ENCODE measurements at regions not wholly inside any gene's neighbourhood (a gene's known extent, or its start where the extent isn't known, plus 50 kb on each side); places are given as distances from the start of the nearest gene placed in this dataset.

- TF ChIP-seq RARB (CRISPR knock-in tag; IDR thresholded peaks at IDR 0.05) = no peak
- no peak for TF ChIP-seq ZFP3 (CRISPR knock-in tag; IDR thresholded peaks at IDR 0.05)
- no peak for TF ChIP-seq SNAI2 (CRISPR knock-in tag; IDR thresholded peaks at IDR 0.05)
- no peak for TF ChIP-seq ESRRG (CRISPR knock-in tag; IDR thresholded peaks at IDR 0.05)
- TF ChIP-seq, protein P1, sequence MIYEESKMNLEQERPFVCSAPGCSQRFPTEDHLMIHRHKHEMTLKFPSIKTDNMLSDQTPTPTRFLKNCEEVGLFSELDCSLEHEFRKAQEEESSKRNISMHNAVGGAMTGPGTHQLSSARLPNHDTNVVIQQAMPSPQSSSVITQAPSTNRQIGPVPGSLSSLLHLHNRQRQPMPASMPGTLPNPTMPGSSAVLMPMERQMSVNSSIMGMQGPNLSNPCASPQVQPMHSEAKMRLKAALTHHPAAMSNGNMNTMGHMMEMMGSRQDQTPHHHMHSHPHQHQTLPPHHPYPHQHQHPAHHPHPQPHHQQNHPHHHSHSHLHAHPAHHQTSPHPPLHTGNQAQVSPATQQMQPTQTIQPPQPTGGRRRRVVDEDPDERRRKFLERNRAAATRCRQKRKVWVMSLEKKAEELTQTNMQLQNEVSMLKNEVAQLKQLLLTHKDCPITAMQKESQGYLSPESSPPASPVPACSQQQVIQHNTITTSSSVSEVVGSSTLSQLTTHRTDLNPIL (CRISPR knock-in tag; IDR thresholded peaks at IDR 0.05; ENCODE audit: low read depth) = no peak
- no peak for TF ChIP-seq BACH2 (CRISPR knock-in tag; IDR thresholded peaks at IDR 0.05; ENCODE audit: borderline replicate concordance)
- TF ChIP-seq ARNTL (CRISPR knock-in tag; IDR thresholded peaks at IDR 0.05; ENCODE audit: borderline replicate concordance, low read depth) = no peak
- TF ChIP-seq ZFP30 (CRISPR knock-in tag; IDR thresholded peaks at IDR 0.05) = no peak
- no peak for TF ChIP-seq TOX (CRISPR knock-in tag; IDR thresholded peaks at IDR 0.05; ENCODE audit: borderline replicate concordance)
- TF ChIP-seq TCF4 (CRISPR knock-in tag; IDR thresholded peaks at IDR 0.05; ENCODE audit: borderline replicate concordance) = no peak
Observed at GRCh38 chr13:73177017-73177416, 118.2 kb downstream of the KLF5 start.
